ENCODE measurements at regions not wholly inside any gene's neighbourhood (a gene's known extent, or its start where the extent isn't known, plus 50 kb on each side); places are given as distances from the start of the nearest gene placed in this dataset.

DNA sequence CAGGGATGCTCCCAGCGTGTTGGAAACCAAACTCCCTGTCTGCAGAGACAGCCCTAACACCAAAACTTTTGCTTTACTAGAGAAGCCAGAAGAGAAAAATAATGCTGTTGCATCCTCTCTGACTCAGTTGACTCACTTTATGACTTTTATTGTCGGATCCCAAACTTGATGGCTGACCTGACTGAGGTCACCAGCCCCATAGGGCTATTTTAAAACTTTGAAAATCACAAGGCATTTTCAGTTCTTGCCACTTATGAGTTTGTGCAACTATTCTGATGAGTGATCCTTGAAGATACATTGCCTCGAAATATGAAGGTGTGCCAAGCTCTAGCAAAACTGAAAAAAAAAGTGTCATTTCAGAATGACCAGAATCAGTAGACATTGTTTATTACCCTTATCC is 320.2 kb downstream of the DLEU7 start:
- TF ChIP-seq EZH2 (IDR thresholded peaks at IDR 0.05; ENCODE audit: borderline replicate concordance, low read depth, low read length, severe bottlenecking): no peak
- no peak for TF ChIP-seq CTCF (IDR thresholded peaks at IDR 0.05; ENCODE audit: borderline replicate concordance, extremely low read depth, low read length, poor library complexity, severe bottlenecking)
